ENCODE measurements at regions not wholly inside any gene's neighbourhood (a gene's known extent, or its start where the extent isn't known, plus 50 kb on each side); places are given as distances from the start of the nearest gene placed in this dataset.

GRCh38 chr16:31676731-31677130 lies 149.0 kb downstream of the AHSP start:
- ChIA-PET POLR2A (no interaction called here), CTCF (no interaction called here), RAD21 (ENCODE audit: unreplicated experiment) (no interaction called here), SMC1A (ENCODE audit: uncharacterized antibody, unreplicated experiment) (interaction anchor here (1.0 kb wide), 1 partner anchor 197 kb away, joined by 3 read pairs; no protein-coding TSS in a partner anchor)
- TF ChIP-seq E2F4 (IDR thresholded peaks at IDR 0.05; ENCODE audit: low read depth, low read length) (no peak), TAF1 (IDR thresholded peaks at IDR 0.05; ENCODE audit: borderline replicate concordance, low read depth, low read length) (no peak), ZNF274 (IDR thresholded peaks at IDR 0.05; ENCODE audit: insufficient read depth, insufficient read length) (no peak), ASH2L (IDR thresholded peaks at IDR 0.05; ENCODE audit: borderline replicate concordance, low read depth) (no peak), TCF3 (IDR thresholded peaks at IDR 0.05; ENCODE audit: borderline replicate concordance, insufficient read depth, low read depth, low read length) (no peak), CHD1 (IDR thresholded peaks at IDR 0.05; ENCODE audit: low read depth, low read length) (no peak), PAX8 (IDR thresholded peaks at IDR 0.05) (no peak), YY1 (IDR thresholded peaks at IDR 0.05; ENCODE audit: low read depth, low read length) (no peak), RELA (IDR thresholded peaks at IDR 0.05; ENCODE audit: borderline replicate concordance, partially characterized antibody) (no peak), PRDM15 (CRISPR knock-in tag; IDR thresholded peaks at IDR 0.05) (no peak), FOS (IDR thresholded peaks at IDR 0.05; ENCODE audit: borderline replicate concordance, extremely low read depth, insufficient read length) (no peak), ZBTB33 (IDR thresholded peaks at IDR 0.05) (no peak)
- Histone ChIP-seq H3K9me3 (replicated peaks; ENCODE audit: control insufficient read depth, insufficient read depth, low read length) (no peaks in the 10 kb centered on the region; the same call in 2 of the 3 replicates), H3K27me3 (replicated peaks in 1 of 2; ENCODE audit: control insufficient read depth in 2 of 2, insufficient read depth in 2 of 2, low read length in 1 of 2) (no peaks in the 10 kb centered on the region), H4K20me1 (ENCODE audit: control insufficient read depth, insufficient read depth) (no peaks in the 10 kb centered on the region), H3K27ac (ENCODE audit: control insufficient read depth, insufficient read depth) (no peak overlapping the region), H3K9ac (ENCODE audit: control insufficient read depth, insufficient read depth, low read length) (no peak overlapping the region), H3K36me3 (ENCODE audit: control insufficient read depth in 2 of 2, insufficient read depth in 2 of 2, low read length in 1 of 2) (no peaks in the 10 kb centered on the region), H3K79me2 (ENCODE audit: control insufficient read depth, insufficient read depth, low read length) (no peaks in the 10 kb centered on the region), H3K4me2 (ENCODE audit: control insufficient read depth, insufficient read depth) (no peak overlapping the region), H3K4me3 (no peak overlapping the region), H2AFZ (ENCODE audit: control insufficient read depth, low read depth, low read length) (no peak overlapping the region), H3K4me1 (ENCODE audit: control insufficient read depth, insufficient read depth, low read length) (no peaks in the 10 kb centered on the region)
- BruUV-seq (replicated peaks), result no TSS peak
- no peak for ATAC-seq
- intact Hi-C loops (cut with micrococcal nuclease; ENCODE audit: unreplicated experiment), result no loop called here
- in situ Hi-C loops (cut with MboI), result no loop called here
- DNase-seq (ENCODE audit: low read depth, low spot score), result no peak
- no peak for FAIRE-seq

All from GM12878 (cell line).